ENCODE measurements at regions not wholly inside any gene's neighbourhood (a gene's known extent, or its start where the extent isn't known, plus 50 kb on each side); places are given as distances from the start of the nearest gene placed in this dataset.

- TF ChIP-seq, protein P1, sequence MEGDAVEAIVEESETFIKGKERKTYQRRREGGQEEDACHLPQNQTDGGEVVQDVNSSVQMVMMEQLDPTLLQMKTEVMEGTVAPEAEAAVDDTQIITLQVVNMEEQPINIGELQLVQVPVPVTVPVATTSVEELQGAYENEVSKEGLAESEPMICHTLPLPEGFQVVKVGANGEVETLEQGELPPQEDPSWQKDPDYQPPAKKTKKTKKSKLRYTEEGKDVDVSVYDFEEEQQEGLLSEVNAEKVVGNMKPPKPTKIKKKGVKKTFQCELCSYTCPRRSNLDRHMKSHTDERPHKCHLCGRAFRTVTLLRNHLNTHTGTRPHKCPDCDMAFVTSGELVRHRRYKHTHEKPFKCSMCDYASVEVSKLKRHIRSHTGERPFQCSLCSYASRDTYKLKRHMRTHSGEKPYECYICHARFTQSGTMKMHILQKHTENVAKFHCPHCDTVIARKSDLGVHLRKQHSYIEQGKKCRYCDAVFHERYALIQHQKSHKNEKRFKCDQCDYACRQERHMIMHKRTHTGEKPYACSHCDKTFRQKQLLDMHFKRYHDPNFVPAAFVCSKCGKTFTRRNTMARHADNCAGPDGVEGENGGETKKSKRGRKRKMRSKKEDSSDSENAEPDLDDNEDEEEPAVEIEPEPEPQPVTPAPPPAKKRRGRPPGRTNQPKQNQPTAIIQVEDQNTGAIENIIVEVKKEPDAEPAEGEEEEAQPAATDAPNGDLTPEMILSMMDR (IDR thresholded peaks at IDR 0.05; ENCODE audit: low read depth, low read length), result no peak
- TF ChIP-seq EZH2phosphoT487 (IDR thresholded peaks at IDR 0.05; ENCODE audit: low read depth), result no peak
Measured at GRCh38 chr6:143603455-143603854, 74.3 kb upstream of the PHACTR2 start.

Data from OCI-LY3 (cell line).